GM10266 (cell line): ENCODE measurements at regions not wholly inside any gene's neighbourhood (a gene's known extent, or its start where the extent isn't known, plus 50 kb on each side); places are given as distances from the start of the nearest gene placed in this dataset.

ENCODE experiments used
- DNase-seq: peaks from one replicate; pipeline ENCODE4 v3.0.0; 2012; ENCODE audit errors: extremely low spot score
- TF ChIP-seq, protein P1 (sequence below): IDR thresholded peaks from 2 replicates; pipeline ENCODE4 v1.5.1; 2012; ENCODE audit warnings: mild to moderate bottlenecking, low read depth; ENCODE audit not compliant: control insufficient read depth, insufficient read depth; ENCODE audit errors: missing control alignments

- peak; percentile 10 for DNase-seq
- TF ChIP-seq, protein P1, sequence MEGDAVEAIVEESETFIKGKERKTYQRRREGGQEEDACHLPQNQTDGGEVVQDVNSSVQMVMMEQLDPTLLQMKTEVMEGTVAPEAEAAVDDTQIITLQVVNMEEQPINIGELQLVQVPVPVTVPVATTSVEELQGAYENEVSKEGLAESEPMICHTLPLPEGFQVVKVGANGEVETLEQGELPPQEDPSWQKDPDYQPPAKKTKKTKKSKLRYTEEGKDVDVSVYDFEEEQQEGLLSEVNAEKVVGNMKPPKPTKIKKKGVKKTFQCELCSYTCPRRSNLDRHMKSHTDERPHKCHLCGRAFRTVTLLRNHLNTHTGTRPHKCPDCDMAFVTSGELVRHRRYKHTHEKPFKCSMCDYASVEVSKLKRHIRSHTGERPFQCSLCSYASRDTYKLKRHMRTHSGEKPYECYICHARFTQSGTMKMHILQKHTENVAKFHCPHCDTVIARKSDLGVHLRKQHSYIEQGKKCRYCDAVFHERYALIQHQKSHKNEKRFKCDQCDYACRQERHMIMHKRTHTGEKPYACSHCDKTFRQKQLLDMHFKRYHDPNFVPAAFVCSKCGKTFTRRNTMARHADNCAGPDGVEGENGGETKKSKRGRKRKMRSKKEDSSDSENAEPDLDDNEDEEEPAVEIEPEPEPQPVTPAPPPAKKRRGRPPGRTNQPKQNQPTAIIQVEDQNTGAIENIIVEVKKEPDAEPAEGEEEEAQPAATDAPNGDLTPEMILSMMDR: no peak
These were observed 230.4 kb upstream of the BMPER start for GRCh38 chr7:33674804-33675411.

DNA sequence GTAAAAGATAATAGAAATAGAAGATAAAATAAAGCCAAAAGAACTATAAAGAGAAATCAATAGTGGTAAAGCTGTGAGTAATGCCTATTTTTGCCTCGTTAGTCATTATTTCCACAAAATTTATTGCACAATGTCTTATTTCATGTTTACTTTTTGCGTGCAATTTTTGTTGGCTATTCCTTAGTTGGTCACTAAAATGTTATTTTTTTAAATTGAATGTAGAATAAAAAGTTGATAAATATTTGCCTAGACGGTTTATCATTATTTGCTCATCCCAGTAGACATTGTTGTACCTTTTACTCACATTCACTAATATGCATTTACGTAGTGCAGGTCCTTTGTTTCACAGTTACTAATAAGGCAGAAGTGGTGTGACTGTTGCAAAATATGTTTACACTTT lies 227.8 kb upstream of the BMPER start:
- DNase-seq: no peak

DNA sequence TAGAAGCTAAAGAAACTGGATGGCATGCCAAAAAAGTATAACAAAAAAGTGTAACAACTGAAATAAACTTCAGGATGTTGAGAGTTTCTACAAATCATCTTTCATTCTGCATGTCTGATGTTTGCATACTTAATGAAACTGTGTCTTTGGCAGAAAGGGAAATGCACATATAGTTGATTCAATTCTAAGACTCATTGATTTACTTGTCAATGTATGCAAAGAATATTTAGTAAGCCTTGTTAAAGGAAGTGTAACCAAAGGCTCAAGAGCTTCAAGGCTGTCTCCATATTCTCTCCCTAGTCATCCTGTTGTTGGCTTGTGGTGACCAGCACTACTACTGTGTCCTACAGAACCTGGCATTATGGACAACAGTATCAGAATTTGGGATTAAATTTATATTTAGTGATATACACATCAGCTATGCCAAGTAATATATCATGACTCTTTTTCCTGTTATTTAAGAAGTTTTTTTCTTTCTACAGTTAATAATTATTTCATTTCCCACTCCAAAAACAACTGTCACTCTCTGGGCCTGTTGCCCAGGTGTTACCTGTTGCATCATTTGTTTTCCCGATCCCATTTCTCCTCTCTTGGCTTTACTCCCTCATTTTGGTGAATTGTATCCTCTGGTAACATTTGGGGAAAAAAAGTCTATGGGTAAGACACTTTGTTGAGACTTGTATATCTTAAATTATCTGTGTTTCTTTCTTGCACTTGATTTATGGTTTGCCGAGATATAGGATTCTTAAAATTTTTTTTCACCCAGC lies 226.6 kb upstream of the BMPER start:
- TF ChIP-seq, protein P1: no peak
- no peak for DNase-seq

More for the DNA sequence above, 227.8 kb upstream of the BMPER start:
- TF ChIP-seq, protein P1: no peak

GRCh38 chr7:33680682-33681081 lies 224.7 kb upstream of the BMPER start:
- TF ChIP-seq, protein P1: no peak

DNA sequence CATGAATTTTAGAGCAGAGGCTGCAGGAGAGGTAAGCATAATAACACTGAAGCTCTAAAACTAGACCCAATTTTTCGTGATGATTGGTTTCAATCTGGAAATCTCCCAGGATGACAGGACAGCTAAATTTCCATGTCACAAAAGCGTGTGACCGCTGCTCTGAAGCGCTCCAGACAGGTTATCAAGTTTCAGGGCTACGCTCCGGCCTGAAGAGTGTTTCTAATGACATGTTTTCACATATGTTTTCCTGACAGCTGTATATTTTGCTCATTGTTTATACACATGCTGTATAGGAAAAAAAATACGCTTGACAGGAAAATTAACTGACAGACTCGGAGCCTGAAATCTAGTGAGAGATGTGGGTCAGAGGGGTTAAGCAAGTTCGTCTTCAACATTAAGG lies 219.8 kb upstream of the BMPER start:
- DNase-seq: no peak
- TF ChIP-seq, protein P1: no peak

More at GRCh38 chr7:33680682-33681081, 224.7 kb upstream of the BMPER start:
- DNase-seq: no peak

DNA sequence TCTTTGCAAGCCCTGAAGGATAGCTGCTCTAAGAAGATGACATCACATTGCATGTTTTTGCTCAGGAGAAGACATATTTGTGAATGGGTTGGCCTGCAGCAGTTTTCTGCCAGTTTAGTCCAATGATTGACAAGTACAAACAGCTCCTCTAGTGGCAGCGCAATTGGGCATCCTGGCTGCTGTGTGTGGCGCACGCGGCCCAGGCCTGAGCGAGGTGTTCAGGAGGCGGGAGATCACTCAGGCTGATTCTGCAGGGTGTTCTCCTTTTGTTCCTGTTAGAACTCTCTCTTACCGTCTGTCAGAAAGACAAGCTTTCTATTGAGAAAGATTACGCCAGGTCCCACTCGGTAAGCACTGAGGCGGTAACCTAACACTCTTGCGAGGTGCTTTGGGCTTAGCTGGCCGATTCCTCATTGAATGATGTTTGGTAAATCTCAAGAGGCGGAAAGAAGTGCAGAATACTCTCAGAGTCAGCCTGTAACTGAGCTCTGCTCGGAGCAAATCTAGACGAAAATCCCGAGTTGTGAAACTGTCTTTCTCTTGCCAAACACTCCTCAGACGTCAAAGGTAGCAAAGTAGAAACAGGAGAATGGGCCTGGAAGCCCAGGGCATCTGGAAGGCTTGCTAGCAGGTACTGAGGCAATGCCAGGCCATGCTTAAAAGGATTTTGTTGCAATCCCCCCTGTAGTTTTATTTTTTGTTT lies 219.2 kb upstream of the BMPER start:
- DNase-seq: no peak
- TF ChIP-seq, protein P1: no peak
